Hematopoietic multipotent progenitor cell treated with erythropoietin and hydrocortisone succinate and interleukin-3 and kit ligand, for 8 days (in vitro differentiated cells): ENCODE measurements at regions not wholly inside any gene's neighbourhood (a gene's known extent, or its start where the extent isn't known, plus 50 kb on each side); places are given as distances from the start of the nearest gene placed in this dataset.
A peak's percentile ranks its signal among the peaks of the same experiment; 100 is the strongest.

Experiments used
- DNase-seq: peaks from one replicate; pipeline ENCODE4 v3.0.0-alpha.2; 2015

GRCh38 chr11:119545978-119546915 lies 123.3 kb upstream of the THY1 start:
- DNase-seq, result no peak

DNA sequence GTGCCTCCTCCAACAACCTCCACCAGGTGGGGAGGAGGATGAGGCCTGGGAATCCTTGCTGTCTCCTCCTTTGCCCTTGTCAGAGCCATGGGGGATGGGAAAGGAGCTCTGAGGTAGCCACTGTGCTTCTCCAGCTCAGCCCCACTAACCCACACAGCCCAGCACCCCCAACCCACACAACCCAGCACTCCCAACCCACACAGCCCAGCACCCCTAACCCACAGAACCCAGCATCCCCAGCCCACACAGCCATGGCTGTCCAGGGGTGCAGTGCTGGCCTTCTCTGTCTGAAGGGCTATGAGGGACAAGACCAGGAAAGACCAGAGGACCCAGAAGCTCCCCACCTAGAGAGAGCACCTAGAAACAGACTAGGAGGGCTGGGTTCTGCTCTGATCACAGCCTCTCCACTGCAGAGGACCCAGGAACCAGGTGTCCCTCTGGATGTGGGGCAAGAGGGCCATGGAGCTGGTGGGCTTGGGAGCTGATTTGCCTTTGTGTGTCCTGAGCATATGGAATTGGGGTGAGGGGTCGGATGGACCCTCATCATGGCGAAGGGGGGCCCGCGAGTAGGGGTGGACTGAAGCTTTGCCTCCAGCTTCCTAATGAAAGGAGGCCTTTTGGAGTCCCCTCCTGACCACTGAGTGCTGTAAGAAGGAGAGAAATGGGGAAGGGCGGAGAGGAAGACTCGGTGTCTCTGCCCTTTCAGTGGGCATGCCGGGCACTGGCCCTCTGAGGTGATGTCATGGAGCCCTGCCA lies 117.6 kb upstream of the THY1 start:
- no peak for DNase-seq

- DNase-seq, result no peak
Measured at GRCh38 chr11:119539583-119539982, 116.6 kb upstream of the THY1 start.

DNA sequence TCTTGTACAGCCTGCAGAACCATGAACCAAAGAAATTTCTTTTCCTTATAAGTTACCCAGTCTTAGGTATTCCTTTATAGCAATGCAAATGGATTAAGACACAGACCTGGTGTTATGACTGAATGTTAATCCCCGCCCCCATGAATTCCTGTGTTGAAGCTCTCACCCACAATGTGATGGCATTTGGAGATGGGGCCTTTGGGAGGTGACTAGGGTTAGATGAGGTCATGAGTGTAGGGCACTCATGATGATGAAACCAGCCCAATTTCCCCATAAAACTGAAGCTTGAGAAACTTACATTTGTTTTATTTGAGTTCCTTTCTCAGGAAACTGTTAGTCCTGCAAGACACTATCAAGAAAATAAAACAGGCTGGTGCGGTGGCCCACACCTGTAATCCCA lies 115.8 kb upstream of the THY1 start:
- DNase-seq, result no peak

GRCh38 chr11:119537306-119538253 lies 114.6 kb upstream of the THY1 start:
- peak; percentile 60 for DNase-seq

- no peak for DNase-seq
Measured at GRCh38 chr11:119536801-119537200, 113.8 kb upstream of the THY1 start.

DNA sequence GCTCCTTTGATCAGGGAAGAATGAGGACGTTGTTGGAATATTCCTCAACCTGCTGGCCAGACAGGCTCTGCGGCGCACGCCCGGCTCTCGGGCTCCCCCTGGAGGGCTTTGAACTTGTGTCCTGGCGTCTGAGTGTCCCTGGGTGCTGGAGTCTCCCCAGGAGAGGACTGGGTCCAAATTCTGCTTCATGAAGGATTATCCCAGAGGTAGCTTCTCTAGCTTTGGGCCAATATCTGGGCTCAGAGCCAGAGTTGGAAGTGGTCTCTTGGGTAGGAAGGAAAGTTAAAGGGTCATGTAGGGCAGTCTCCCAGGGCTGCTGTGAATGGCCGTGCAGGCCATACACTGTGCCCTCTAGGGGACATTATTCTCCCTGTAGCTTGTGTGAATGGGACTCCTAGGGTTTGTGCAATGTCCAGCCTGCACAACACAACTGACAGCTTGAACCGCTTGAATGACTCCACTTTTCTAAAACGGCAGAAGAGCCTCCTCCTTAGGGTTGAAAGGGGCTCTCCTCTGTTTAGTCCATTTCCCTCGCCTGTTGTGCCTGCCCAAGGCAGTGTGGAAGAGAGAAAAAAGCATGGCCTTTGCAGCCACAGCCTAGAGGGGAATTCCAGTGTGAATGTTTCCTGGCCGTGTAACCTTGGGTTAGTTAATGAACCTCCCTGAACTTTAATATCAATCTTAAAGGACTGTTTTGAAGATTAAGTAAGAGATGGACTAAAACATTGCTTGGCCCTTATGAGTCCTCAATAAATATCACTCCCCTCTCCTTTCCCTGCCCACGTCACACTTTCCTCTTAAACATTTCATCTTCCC lies 111.2 kb upstream of the THY1 start:
- DNase-seq, result peak; percentile 59

GRCh38 chr11:119533462-119533861 lies 110.5 kb upstream of the THY1 start:
- no peak for DNase-seq

DNA sequence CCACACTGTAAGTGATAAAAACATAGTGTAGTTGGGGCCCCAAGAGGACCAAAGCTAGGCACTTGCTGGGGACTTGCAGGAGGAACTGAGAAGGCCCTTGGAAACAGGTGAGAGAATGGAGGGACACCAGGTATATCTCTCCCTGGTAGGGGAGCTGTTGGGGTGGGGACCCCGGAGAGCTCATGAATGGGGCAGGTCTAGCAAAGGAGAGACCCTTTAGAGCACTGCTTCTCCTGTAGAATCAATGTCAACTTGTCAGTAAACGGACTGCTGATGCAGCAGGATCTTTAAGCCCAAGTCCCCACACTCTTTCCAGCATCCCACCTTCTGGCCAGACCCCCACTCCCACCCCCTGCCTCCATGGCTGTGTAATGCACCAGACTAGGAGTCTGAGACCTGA lies 109.6 kb upstream of the THY1 start:
- no peak for DNase-seq

DNA sequence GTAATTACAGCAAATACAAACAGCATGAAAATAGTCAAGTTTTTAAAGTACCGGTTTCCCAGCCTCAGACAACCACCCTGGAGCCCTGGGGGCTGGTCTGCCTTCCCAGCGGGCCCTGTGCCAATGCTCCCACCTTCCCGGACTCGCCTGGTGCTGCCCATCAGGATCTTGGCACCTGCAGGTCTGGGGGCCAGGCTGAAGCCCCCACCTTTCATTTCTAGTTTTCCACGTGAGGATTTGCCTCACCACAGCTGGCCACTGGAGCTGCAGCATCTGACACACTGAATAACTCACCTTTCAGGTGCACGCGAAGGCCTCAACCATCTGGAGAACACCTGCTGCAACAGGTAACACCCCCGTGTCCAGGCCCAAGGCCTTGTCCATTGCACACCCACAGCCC lies 108.7 kb upstream of the THY1 start:
- DNase-seq, result no peak

- no peak for DNase-seq
Measured at GRCh38 chr11:119531056-119531455, 108.1 kb upstream of the THY1 start.

GRCh38 chr11:119530509-119530908 lies 107.5 kb upstream of the THY1 start:
- no peak for DNase-seq

GRCh38 chr11:119529936-119530335 lies 107.0 kb upstream of the THY1 start:
- no peak for DNase-seq

- DNase-seq, result no peak
Measured at GRCh38 chr11:119529063-119529845, 106.3 kb upstream of the THY1 start.

GRCh38 chr11:119525867-119526196 lies 102.9 kb upstream of the THY1 start:
- no peak for DNase-seq

- no peak for DNase-seq
Measured at GRCh38 chr11:119525180-119525866, 102.4 kb upstream of the THY1 start.

DNA sequence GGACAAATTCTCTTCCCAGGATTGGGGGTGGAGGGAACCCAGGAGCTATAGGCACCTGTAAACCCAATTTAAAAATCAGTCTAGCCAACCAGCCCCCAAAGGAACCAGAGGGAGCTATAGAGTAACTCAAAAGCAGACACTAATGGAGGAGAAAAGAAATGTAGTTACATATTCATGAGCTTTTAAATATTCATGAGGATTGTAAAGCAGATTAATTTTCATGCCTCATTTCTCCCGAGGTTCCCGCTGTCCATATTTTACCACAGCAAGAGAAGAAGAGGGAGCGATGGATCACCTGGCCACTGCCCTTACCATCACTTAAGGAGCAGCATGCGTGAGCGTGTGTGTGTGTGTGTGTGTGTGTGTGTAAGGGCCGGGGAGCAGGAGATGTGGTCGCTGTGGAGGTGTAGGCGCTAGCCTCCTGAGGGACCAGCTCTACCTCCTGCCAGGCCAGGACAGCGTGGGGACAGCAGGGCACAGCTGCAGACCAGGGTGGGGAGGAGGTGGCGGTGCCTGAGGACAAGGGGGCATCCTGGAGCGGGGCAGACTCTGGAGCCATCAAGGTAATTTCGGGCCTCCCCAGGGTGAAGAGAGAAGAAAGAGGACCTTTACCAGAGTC lies 100.7 kb upstream of the THY1 start:
- DNase-seq, result no peak

DNA sequence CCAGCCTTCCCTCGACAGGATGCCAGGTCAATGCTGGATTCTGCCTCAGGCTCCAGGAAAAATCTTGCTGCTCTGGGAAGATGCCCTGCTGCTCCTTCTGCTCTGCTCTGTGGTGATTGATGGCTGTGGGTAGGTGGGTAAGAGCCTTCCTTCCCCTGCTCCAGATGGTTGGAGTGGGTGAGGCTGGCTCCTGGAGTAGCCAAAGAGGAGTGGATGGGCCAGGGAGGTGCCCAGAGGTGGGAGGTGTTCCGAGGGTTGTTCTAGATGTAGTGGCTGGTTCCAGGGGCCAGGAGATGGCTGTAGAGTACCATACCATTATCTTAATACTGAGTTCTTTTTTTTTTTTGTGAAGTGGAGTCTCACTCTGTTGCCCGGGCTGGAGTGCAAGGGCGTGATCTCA lies 99.6 kb upstream of the THY1 start:
- DNase-seq, result no peak

- DNase-seq, result no peak
Measured at GRCh38 chr11:119521551-119521950, 98.6 kb upstream of the THY1 start.

DNA sequence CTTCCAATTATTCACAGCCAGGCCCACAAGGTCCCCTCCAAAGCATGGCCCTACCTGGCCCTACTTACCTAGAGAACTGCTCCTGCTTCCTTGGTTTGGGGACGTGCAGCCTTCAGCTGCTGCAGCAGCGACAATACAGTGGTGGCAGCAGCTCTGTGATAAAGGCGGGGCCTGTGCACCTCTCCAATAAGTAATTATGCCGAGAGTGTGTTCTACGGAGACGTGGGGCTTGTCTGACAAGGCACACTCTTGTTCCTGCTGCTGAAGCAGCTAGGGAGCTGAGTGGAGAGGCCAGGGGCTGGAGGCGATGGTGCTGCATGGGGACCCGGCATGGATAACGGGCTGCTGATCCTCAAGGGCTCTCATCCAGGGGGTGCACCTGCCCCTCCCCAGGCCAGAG lies 98.0 kb upstream of the THY1 start:
- no peak for DNase-seq
